ENCODE measurements at regions not wholly inside any gene's neighbourhood (a gene's known extent, or its start where the extent isn't known, plus 50 kb on each side); places are given as distances from the start of the nearest gene placed in this dataset.

DNA sequence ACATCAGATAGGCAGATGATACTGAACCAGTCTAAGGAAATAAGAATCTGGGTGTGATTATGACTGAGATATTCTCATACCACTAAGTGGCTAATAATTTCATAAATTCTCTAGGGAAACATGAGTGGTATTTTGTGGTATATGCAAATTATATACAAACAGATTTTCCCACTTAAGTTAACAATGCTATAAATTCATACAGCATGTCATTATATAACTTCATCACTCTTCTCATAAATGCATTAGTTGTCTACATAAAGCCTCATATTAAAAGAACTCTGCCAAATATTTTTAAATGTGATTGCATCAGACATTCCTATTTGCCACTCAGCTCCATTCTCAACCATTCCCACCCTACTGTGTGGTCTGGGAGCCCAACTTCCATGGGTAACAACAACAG, 226.5 kb downstream of the TLE1 start (continued):
- no peak for TF ChIP-seq TBP (IDR thresholded peaks at IDR 0.05; ENCODE audit: low read depth, low read length)
- no peak for TF ChIP-seq EP300 (IDR thresholded peaks at IDR 0.05; ENCODE audit: borderline replicate concordance in 1 of 2, low read depth in 2 of 2, low read length in 2 of 2)
- TF ChIP-seq SIX5 (IDR thresholded peaks at IDR 0.05; ENCODE audit: low read depth, low read length): no peak
